EH (cell line): ENCODE measurements at regions not wholly inside any gene's neighbourhood (a gene's known extent, or its start where the extent isn't known, plus 50 kb on each side); places are given as distances from the start of the nearest gene placed in this dataset.
"Not testable (repeated sequence)": the region's sequence is repeated elsewhere in the genome, so short reads cannot be mapped to it uniquely, and the experiment has no call there.

Experiments used
- DNase-seq: peaks from one replicate; pipeline ENCODE4 v3.0.0-alpha.2; 2015; ENCODE audit warnings: low read depth

DNA sequence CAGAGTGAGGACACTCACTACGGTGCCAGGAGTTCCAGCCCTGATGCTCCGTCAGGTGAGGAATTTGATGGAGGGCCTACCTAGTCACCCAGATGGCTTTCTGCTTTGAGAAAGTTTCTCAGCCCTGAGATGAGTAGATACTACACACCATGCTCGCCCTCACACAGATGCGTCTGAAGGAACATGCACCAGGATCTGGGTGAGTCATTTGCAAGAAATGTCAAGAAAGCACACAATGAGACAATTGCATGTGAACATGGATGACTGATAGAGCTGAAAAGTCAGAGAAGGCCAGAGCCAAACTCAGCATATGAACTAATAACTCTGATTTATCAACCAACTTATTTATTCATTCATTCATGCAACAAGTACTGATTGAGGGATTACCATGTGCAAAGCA lies 483.9 kb downstream of the OMA1 start:
- peak; percentile 11 for DNase-seq

DNA sequence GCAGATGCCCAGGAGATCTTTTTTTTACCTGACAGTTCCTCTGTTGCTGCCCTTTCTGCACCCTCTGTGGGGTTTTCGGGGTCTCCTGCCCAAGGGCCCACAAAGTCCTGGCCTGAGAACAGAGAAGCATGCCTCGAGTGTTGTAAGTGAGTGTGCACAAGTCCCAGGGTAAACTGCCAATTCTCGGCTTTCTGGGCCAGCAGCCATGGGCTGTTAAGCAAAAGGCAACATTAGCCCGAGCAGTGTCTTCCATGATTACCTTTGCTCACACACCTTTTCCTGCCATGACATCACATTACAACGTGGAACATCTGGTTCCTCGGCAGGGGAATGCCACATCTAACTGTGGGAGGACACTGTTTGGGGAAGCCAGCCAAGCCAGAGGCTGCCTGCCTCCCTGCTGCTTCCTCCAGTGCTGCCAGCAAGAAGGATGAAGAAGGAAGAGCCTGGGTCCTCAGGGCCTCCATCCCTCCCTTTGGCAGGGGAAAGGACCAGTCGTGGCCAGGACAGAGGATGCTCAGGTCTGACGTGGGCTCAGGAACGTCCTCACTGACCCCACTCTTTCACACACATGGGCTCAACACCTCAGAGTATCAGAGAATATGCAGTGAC lies 485.9 kb downstream of the OMA1 start:
- no peak for DNase-seq

DNA sequence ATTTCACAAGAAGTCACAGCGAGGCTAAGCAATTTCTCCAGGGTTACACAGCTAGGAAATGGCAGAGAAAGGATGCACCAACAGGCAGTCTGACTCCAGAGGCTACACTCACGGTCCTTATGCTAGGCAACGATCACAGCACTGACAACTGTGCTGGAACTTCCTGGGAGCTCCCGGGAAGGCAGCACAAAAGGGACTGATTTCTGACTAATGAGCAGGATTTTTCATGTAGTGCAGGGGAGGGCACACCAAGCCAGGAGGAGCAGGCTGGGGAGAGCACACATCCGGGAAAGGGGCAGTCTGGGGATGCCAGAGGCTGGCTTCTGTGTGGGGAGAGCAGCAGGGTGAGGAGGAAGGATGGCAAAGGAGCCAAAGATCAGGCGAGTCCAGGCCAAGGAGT lies 486.7 kb downstream of the OMA1 start:
- DNase-seq, result no peak

DNA sequence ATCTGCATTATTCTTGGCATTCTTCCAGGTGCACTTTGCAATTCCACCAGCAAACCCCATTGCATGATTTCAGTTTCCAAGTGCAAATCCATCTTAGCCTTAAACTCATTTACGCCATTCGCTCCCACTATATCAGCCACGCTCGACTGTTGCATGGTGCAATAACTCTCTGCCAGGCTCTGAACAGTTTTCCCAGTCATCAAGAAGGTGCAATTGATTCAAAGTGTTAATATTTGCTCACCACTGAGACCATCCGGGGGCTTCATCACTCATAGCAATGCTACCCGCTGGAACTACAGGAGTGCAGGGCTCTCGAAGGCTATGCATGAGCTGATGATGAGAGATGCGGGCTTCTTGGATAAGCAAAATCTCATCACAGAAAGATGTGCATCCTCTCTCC lies 488.2 kb downstream of the OMA1 start:
- DNase-seq, result no peak

DNA sequence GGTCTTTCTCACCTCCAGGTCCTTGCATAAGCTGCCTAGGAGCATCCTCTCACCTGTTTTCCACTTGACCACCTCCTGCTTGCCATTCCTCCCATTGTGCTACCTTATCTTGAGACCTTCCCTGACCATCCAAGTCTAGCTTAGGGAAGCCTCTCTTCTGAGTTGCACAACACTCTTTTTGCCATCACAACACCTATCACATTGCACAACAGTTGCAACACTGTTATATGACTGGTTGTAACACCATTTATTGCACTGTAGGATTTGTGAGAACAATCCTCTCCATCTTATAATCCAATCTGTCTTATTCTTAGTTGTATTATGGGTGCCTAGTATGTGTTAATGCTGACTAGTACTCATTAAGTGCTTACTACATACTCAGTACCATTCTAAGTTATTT lies 488.7 kb downstream of the OMA1 start:
- DNase-seq, result no peak

DNA sequence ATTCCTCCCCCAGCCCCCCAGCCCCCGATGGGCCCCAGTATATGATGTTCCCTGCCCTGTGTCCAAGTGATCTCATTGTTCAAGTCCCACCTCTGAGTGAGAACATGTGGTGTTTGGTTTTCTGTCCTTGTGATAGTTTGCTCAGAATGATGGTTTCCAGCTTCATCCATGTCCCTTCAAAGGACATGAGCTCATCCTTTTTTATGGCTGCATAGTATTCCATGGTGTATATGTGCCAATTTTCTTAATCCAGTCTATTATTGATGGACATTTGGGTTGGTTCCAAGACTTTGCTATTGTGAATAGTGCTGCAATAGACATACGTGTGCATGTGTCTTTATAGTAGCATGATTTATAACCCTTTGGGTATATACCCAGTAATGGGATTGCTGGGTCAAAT lies 495.3 kb downstream of the OMA1 start:
- not testable (repeated sequence) for DNase-seq

DNA sequence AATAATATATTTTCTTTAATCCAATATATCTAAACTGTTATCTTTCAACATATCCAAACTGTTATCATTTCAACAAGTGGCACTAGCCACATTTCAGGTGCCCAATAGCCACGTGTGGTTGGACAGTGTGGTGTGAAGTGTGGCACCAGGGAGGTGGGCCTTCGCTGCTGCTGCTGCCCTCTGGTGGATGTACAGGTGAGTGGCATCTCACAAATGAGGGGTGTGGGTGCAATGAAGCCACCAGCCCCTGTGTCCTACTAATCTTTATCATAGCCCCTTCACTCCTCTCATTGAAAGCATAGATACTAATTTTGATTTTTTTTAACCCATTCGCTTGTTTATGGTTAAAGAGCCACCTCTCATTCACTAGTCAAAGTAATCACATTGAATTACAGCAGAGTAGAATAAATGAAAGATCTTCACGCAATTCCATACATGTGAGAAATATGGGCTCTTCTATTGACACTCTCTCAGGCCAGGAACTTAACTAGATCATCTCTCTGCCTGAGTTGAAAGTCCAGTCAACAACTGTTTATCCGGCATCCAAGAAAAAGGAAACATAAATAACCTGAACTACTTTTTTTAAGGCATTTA lies 499.2 kb downstream of the OMA1 start:
- DNase-seq, result peak; percentile 19

DNA sequence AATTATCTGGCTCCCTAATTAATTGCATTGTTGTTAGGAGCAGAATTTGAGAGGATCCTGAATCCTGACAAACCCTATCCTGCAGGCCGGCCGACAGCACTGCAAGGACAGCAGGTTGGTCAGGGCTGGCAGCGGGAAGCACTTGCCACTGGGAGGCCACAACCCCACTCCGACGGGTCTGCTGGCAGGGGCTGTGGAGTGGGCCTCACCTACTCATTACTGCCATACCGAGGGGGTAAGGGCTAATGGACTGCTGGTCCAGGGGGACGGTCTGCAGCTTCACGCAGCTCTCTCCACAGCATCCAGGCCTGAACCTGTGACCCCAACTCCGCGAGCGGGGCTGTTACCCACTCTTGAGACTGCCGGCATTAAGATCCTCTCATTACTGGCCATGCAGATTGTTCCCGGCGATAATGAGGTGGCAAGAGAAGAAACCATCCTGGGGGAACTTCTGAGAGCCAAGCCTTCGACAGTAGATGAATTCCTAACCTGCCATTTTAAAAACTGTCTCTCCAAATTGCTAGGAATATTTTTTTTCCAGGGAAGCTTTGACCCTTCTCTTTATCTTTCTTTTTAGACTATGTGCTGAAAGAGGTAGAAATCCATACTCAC lies 501.3 kb downstream of the OMA1 start:
- DNase-seq, result no peak

DNA sequence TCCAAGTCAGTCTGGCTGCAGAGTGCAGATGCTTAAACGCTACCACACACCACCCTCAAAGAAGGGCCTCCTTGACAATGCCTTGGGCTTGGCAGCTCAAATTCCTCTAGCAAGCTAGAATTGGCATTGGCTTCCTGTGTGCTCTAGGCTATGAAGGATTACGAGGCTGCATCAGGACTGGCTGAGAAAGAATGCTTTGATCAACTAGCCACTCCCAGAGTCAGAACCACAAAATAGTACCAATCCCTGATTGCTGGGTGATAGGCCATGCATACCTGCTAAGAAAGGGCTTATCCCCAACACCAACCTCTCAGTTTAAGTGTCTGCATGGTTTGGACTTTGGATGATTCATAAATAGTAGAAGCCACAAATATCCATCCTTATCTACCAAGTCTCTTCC lies 504.9 kb downstream of the OMA1 start:
- peak; percentile 3 for DNase-seq

DNA sequence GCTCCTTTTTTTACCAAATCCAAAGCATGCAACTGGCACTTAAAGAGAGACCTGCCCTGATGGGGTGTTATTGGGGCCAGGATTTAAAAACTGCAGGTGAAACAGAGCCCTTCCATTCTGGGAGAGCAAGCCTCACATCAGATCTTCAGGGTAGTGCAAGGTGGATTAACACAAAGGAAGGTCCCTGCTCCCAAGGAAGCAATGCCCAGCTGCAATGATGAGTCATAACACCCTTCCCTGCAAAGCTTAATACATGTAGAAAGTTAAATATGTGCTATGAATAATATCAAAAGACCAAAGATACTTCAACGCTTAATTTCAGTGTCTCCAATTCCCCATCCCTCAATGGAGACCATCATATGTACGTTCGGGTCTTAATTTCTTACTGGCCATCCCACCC lies 508.0 kb downstream of the OMA1 start:
- no peak for DNase-seq

DNA sequence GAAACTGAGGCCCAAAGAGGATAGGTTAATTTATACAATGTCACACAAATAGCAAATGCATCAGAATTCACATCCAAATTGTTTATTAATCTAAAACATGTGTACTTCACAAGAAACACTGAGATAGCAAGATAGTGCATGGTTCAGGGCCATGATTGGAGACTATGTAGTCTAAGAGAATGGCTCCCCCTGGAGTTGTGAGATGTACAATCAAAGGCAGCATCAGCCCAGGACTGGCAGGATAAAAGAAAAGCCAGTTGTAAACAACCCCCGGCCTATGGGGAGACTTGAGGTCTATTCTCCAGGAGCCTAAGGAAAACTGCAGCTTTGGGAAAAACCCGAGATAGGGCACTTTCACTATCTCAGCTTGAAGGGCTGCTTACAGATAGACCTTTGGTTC lies 511.0 kb downstream of the OMA1 start:
- peak; percentile 19 for DNase-seq

DNA sequence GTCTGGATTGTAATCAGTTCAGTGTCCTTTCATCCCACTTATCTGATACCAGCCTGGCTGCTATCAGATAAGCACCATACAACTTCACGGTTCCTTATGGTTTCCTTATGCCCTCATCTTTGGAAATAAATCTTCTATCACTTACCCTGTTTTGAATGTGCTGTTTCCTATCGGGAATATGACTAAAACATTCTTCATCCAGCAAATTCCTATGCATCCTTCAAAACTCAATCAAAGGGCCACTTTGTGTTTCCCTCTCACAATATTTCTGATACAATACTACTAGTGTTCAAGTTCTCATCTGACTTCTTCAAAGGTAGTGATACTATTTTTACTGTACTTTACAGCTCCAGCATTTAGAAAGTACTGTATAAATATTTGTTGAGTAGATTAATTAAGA lies 513.2 kb downstream of the OMA1 start:
- DNase-seq, result no peak

DNA sequence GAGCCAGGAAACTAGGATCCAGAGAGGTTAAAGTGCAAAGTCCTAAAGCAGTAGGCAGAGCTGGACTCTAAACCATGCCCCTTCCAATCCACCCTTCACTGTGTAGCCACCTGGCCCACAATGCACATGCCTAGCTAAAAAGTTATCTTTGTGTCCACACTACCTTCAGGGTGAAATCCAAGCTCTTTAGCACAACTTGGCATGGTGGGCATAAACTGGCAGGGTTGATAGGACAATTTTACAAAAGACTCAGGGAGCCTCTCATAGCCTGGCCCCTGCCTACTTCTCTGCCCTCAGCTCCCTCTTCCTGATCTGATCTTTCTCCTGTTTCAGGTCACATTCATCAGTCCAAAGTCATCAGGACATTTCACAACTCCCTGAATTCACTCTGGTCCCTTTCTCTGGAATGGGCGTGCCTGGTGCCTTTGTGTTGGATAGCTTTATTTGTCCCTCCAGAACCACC lies 513.9 kb downstream of the OMA1 start:
- DNase-seq, result no peak

DNA sequence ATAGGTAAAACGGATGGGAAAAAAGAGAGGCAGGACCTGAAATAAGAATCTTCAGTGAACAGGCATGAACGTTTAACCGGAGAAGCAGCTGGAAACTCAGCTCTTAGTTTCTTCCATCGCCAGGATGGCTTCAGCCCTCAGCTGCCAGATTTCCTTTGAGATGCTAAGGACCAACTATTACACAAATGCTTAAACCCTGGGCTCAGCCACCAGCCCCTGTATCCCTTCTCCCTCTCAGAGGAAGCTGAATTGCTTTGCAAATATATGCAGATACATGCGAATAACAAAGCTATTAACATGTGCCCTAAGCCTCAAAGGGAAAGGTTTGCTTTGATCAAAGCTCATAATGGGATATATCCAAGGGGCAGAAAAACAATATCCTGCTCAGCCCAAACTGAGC lies 515.1 kb downstream of the OMA1 start:
- no peak for DNase-seq

DNA sequence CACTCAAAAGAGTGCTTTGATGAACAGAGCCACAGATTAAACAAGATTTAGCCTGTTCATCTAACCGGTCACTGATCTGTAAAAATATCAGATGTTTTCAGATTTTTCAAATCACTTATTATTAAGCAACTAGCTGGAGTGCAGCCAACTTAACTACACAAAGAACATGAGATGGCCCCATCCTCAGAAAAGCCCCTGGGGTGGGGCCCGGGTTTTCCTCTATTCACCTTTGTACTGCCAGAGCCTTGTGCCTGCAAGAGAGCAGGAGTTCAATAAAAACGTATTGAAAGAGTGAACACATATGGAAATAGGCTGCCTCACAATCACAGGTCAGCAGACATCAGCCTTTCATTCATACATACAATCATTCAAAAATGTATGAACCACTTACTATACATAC lies 516.1 kb downstream of the OMA1 start:
- no peak for DNase-seq

DNA sequence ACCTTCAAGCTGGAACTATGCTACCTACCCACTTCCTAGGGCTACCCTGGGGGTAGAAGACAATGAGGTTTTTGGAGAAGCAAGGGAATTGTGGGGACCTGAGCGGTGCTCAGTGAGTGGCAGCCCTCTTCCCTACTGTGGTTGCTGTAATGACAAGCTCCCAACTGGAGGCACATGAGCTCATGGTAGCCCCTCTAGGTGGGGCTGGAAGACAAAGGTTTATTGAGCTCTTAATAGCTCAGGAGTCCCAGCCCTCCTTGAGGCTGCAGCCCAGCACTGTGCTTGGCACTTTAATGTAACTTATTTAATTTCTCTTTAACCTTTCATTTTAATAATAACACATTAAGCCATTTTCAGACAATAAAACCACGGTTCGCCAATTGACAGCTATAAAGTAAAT lies 528.9 kb downstream of the OMA1 start:
- DNase-seq, result no peak

DNA sequence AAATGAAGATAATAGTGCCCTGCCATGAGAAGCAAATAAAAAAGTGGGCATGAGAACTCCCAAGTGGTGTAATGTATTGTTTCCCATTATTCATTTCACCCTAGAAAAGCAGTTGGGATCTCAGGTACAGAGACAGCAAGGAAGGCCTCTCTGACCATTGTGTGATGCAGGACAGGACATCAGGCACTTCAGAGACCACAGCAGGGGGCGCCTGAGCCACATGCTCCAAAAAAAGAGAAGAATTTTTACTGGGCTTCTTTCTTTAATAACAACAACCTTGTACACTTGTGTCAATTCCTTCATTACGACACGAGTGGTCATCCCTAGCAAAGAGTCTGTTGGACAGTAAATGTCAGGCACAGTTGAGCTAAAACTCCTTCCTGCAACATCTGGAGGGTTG lies 533.3 kb downstream of the OMA1 start:
- no peak for DNase-seq

DNA sequence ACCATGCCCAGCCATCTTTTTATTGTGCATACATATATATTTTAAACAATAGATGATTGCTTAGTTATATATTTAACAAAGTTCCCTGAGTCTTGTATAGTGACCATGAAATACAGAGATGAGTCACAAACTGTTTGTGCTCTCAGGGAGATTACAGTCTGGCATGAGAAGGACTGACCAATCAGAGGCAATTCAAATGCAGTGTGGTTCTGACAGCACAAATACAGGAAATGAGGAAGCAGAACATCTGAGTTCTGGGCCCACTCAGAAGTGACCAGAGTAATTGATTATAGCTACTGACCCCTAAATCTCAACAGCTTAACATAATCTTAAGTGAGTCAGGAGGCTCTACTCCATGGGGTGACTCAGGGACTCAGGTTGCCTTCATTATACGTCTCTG lies 534.5 kb downstream of the OMA1 start:
- peak; percentile 1 for DNase-seq

DNA sequence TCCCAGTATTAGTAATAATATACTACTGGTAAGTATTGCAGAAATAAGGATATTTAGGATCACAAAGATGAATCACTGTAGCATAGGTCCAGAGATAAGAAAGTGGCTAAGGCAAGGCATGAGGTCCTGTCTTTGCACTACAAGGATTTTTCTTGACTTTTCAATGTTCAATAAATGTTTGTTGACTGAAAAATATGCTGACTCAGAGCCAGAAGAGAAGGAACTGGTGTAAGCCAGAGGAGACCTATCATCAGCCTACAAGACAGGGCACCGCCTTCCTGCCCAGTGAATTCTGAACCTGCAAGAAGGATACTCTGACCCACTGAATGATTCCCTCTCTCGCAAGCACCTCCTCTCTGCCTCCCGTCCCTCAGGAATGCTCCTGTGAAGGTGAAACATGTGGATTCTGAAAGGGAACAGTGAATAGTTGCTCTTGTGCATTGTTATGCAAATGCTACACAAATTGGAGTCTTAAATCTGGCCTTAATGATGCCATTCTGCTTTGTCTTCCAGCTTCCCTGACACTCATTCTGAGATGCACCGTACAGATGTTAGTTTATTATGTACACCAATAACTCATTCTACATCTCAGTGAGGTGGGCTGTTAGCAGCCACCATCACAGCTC lies 540.0 kb downstream of the OMA1 start:
- no peak for DNase-seq

DNA sequence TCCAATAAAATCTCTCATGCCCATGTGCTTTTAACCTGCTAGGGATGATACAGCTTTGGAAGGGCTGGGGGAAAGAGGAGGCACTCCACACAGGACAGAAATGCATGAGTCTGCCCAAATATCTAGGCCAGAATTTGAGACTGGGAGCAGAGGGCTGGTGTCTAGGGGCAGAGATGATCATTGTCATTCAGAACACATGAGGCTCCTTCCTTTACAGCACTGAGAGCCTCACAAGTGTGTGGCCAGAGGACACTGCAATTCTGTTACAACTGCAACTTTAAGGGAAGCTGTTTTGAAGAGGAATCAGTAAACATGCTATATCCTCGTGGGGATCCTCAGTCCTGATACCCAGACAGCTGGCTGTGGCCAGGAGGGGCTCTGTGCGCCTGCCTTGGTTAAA lies 541.3 kb downstream of the OMA1 start:
- no peak for DNase-seq

DNA sequence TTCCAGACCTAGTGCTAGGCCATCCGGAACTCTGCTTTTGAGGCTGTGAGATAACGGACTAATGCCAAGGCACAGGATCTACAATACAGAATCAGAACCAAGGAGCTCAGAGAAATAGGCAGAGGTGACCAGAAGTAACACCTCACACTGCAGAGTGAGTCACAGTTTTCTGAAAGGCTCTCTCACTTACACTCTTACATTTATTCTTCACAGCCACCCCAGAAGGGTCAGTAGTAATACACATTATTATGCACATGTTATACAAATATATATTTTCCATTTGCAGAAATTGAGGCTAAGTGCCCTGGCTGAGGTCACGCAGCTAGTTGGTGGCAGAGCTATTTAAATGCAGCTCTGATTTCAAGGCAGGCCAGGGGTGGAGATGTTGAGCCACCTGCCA lies 542.5 kb downstream of the OMA1 start:
- DNase-seq, result no peak

DNA sequence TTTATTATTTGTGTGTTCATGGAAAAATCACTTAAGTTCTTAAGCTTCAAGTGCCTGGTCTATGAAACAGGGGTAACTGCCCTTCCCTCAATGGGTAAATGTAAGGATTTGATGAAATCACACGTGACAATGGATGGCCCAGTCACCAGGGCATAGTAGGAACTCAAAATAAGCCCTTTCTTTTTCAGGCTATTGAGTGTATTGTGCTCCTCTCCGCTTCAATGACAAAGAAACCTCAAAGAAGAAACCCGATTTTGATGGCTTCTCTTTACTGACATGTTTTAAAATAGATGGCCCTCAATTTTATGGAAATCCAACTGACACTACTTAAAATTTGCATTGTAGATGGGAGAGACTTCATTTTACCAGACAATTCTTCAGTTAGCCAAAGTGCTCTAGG lies 543.5 kb downstream of the OMA1 start:
- DNase-seq, result no peak

DNA sequence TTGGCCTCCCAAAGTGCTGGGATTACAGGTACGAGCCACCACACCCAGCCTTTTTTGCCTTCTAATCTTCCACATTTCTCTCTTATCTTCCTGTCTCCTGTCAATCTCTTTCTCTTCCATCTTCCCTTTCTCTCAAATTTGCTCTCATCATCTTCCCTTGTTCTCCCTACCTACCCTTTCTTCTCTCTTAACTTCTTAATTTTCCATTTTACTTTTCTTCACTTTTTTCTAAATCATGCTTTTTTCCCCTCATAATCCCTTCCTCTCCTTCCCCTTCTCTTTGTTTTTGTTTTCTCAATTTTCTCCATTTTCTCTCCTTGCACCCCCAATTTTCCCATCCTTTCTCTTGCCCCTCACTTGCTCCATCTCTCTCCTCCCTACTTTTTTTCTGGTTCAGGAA lies 545.7 kb downstream of the OMA1 start:
- DNase-seq, result no peak

DNA sequence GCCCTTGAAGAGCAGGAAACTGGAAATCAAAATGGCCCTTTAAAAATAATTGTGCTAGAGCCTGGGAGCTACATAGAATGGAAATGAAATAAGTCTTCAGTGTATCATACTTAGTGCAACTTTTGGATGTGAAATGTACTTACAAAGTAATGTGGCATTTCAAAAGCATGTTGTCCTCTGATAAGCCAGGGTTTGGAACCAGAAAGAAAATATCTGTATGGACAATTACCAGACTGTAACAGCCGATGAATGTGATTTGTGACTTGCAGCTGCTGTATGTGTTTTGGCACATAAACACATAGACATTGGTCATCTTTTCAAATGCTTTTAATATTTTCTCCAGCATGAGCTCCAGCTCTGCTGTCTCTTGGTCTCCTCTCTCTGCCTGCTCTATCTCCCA lies 546.4 kb downstream of the OMA1 start:
- no peak for DNase-seq
